Fibroblast of the conjunctiva (primary cell): ENCODE measurements at regions not wholly inside any gene's neighbourhood (a gene's known extent, or its start where the extent isn't known, plus 50 kb on each side); places are given as distances from the start of the nearest gene placed in this dataset.
A peak's percentile ranks its signal among the peaks of the same experiment; 100 is the strongest.

Experiments used
- DNase-seq: peaks from one replicate; pipeline ENCODE4 v3.0.0-alpha.2; 2010; ENCODE audit warnings: low read depth

- no peak for DNase-seq
These were observed 70.0 kb upstream of the KLF4 start for GRCh38 chr9:107559494-107560086.

GRCh38 chr9:107557236-107557990 lies 67.8 kb upstream of the KLF4 start:
- no peak for DNase-seq

- DNase-seq: no peak
These were observed 65.1 kb upstream of the KLF4 start for GRCh38 chr9:107554636-107555035.

GRCh38 chr9:107548298-107549142 lies 59.0 kb upstream of the KLF4 start:
- peak; percentile 97 for DNase-seq

GRCh38 chr9:107547772-107548297 lies 58.3 kb upstream of the KLF4 start:
- no peak for DNase-seq

GRCh38 chr9:107547303-107547702 lies 57.7 kb upstream of the KLF4 start:
- no peak for DNase-seq

- DNase-seq: no peak
These were observed 57.3 kb upstream of the KLF4 start for GRCh38 chr9:107546859-107547258.

- DNase-seq: no peak
These were observed 55.5 kb upstream of the KLF4 start for GRCh38 chr9:107545036-107545435.

GRCh38 chr9:107542411-107543157 lies 53.0 kb upstream of the KLF4 start:
- no peak for DNase-seq

- no peak for DNase-seq
These were observed 52.0 kb upstream of the KLF4 start for GRCh38 chr9:107541523-107541922.

GRCh38 chr9:107540164-107540561 lies 50.6 kb upstream of the KLF4 start:
- no peak for DNase-seq

- DNase-seq: no peak
These were observed 50.0 kb upstream of the KLF4 start for GRCh38 chr9:107539427-107540163.
